Kidney glomerular epithelial cell (primary cell): ENCODE measurements at regions not wholly inside any gene's neighbourhood (a gene's known extent, or its start where the extent isn't known, plus 50 kb on each side); places are given as distances from the start of the nearest gene placed in this dataset.
A peak's percentile ranks its signal among the peaks of the same experiment; 100 is the strongest.
"Not testable (repeated sequence)": the region's sequence is repeated elsewhere in the genome, so short reads cannot be mapped to it uniquely, and the experiment has no call there.

ENCODE experiments used
- DNase-seq: peaks from one replicate; lab custom pipeline; 2025; lab: John Stamatoyannopoulos, UW

- no peak for DNase-seq
These were observed 170.2 kb downstream of the RGS9 start for GRCh38 chr17:65307081-65307960.

GRCh38 chr17:65305778-65306177 lies 168.6 kb downstream of the RGS9 start:
- no peak for DNase-seq

GRCh38 chr17:65305116-65305515 lies 167.9 kb downstream of the RGS9 start:
- DNase-seq, result no peak

GRCh38 chr17:65301882-65302281 lies 164.7 kb downstream of the RGS9 start:
- not testable (repeated sequence) for DNase-seq

GRCh38 chr17:65301184-65301583 lies 164.0 kb downstream of the RGS9 start:
- DNase-seq, result no peak

- DNase-seq, result no peak
These were observed 160.7 kb downstream of the RGS9 start for GRCh38 chr17:65297916-65298315.

- no peak for DNase-seq
These were observed 160.2 kb downstream of the RGS9 start for GRCh38 chr17:65297384-65297783.

- peak; percentile 41 for DNase-seq
These were observed 157.1 kb downstream of the RGS9 start for GRCh38 chr17:65294181-65294719.

GRCh38 chr17:65293584-65294180 lies 156.5 kb downstream of the RGS9 start:
- no peak for DNase-seq

GRCh38 chr17:65292430-65292829 lies 155.3 kb downstream of the RGS9 start:
- no peak for DNase-seq

GRCh38 chr17:65291301-65291700 lies 154.1 kb downstream of the RGS9 start:
- DNase-seq, result not testable (repeated sequence)

GRCh38 chr17:65290616-65291015 lies 153.4 kb downstream of the RGS9 start:
- DNase-seq, result no peak

- DNase-seq, result no peak
These were observed 152.9 kb downstream of the RGS9 start for GRCh38 chr17:65290056-65290455.

GRCh38 chr17:65287040-65287439 lies 149.9 kb downstream of the RGS9 start:
- DNase-seq, result peak; percentile 85

- no peak for DNase-seq
These were observed 146.5 kb downstream of the RGS9 start for GRCh38 chr17:65283704-65284103.

GRCh38 chr17:65279456-65279855 lies 142.3 kb downstream of the RGS9 start:
- no peak for DNase-seq

GRCh38 chr17:65278820-65279184 lies 141.6 kb downstream of the RGS9 start:
- no peak for DNase-seq

- peak; percentile 28 for DNase-seq
These were observed 141.1 kb downstream of the RGS9 start for GRCh38 chr17:65278050-65278819.

GRCh38 chr17:65277576-65277975 lies 140.4 kb downstream of the RGS9 start:
- no peak for DNase-seq
